Lower leg skin (tissue), 3 donors: ENCODE measurements at regions not wholly inside any gene's neighbourhood (a gene's known extent, or its start where the extent isn't known, plus 50 kb on each side); places are given as distances from the start of the nearest gene placed in this dataset.

Source experiments
- CTCF ChIP-seq, 3 donors: fragments of 450-650 bp; IDR thresholded peaks; one replicate each; pipeline ENCODE4 v1.5.1; 2016; ENCODE audit warnings: antibody characterized with exemption in 3 of 3, mild to moderate bottlenecking in 3 of 3, moderate library complexity in 2 of 3
- POLR2A ChIP-seq, 2 donors: fragments of 450-650 bp; IDR thresholded peaks; one replicate each; pipeline ENCODE4 v1.6.1; 2016 to 2017; ENCODE audit warnings: antibody characterized with exemption in 2 of 2, mild to moderate bottlenecking in 1 of 2, moderate library complexity in 1 of 2

- TF ChIP-seq CTCF (IDR thresholded peaks at IDR 0.05) (no peak), POLR2A (IDR thresholded peaks at IDR 0.05) (no peak)
Measured at GRCh38 chr17:34842235-34842634, 119.0 kb downstream of the CCT6B start.
